ENCODE measurements at regions not wholly inside any gene's neighbourhood (a gene's known extent, or its start where the extent isn't known, plus 50 kb on each side); places are given as distances from the start of the nearest gene placed in this dataset.

- ChIA-PET POLR2A (no interaction called here), CTCF (no interaction called here), RAD21 (ENCODE audit: low non-redundant PET in 1 of 2, low total read pairs in 2 of 2, uncharacterized antibody in 2 of 2, unreplicated experiment in 2 of 2) (no interaction called here)
- H3K4me2 ChIP-seq (ENCODE audit: low read length), result no peak overlapping the region
- no peaks in the 10 kb centered on the region for H3K36me3 ChIP-seq (ENCODE audit: control insufficient read depth in 1 of 2, insufficient read depth in 2 of 2, low read length in 2 of 2)
- H3K4me3 ChIP-seq (replicated peaks in 1 of 2; ENCODE audit: low read depth in 1 of 2, low read length in 2 of 2), result no peak overlapping the region
- H3K27ac ChIP-seq (ENCODE audit: low read depth, low read length), result no peak overlapping the region
- H3K27me3 ChIP-seq (ENCODE audit: insufficient read depth, low read length), result peaks cover 58% of the 10 kb centered on the region
- H3K4me1 ChIP-seq (ENCODE audit: control insufficient read depth in 1 of 2, insufficient read depth in 2 of 2, low read length in 2 of 2), result no peaks in the 10 kb centered on the region
- ATAC-seq (no peak), DNase-seq (ENCODE audit: low read depth, low spot score) (no peak)
- no peaks in the 10 kb centered on the region for H3K9me3 ChIP-seq (ENCODE audit: control insufficient read depth in 1 of 2, insufficient read depth in 1 of 2, low read depth in 1 of 2, low read length in 2 of 2)
- no TSS peak for BruUV-seq (replicated peaks)
- 0 out of 2 replicates have a peak, but pooled peaks cover 5% of the 10 kb centered on the region for H4K20me1 ChIP-seq (ENCODE audit: insufficient read depth)
- no peak overlapping the region for H3K9ac ChIP-seq (ENCODE audit: low read length)
- no peak overlapping the region for H2AFZ ChIP-seq (ENCODE audit: low read depth, low read length, poor library complexity, severe bottlenecking)
- intact Hi-C loops (cut with micrococcal nuclease), result no loop called here
- TF ChIP-seq POLR2A (IDR thresholded peaks at IDR 0.05; ENCODE audit: borderline replicate concordance, extremely low read depth, insufficient read depth, insufficient read length) (no peak), EZH2 (IDR thresholded peaks at IDR 0.05) (no peak), POLR2AphosphoS5 (IDR thresholded peaks at IDR 0.05; ENCODE audit: low read depth, low read length) (no peak)
- no peaks in the 10 kb centered on the region for H3K9me2 ChIP-seq (ENCODE audit: insufficient read depth)
- no peaks in the 10 kb centered on the region for H3K79me2 ChIP-seq (ENCODE audit: insufficient read depth, low read length)
Observed at GRCh38 chr9:90073186-90073945, 468.6 kb downstream of the GADD45G start.

DNA sequence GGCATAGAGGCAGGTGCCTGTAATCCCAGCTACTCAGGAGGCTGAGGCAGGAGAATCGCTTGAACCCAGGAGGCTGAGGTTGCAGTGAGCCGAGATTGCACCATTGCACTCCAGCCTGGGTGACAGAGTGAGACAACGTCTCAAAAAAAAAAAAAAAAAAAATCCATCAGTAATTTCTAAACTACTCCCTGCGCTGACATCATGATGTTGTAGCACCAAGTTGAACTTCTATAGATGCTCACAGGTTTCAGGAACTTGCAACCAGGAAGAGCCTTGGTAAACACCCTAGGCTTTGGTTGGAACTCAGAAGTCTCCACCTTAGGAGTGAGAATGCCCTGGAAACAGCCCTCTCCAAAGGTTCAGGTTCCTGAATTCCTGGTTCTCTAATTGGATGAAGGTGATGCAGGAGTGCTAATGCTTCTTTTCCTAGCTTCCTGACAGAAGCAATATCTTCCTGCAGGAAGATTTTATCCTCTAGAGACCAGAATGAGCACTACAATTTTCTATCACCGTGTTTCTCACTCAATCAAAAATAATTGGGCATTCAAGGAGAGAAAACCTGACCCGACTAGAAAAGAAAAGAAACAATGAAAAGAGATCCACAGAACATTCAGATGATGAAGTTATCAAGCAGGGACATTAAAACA is 469.6 kb downstream of the GADD45G start:
- DNase-seq (ENCODE audit: low read depth, low spot score) (no peak), ATAC-seq (no peak)
- intact Hi-C loops (cut with micrococcal nuclease), result no loop called here
- BruUV-seq (replicated peaks), result no TSS peak
- Histone ChIP-seq H3K4me3 (replicated peaks in 1 of 2; ENCODE audit: low read depth in 1 of 2, low read length in 2 of 2) (no peak overlapping the region), H3K9me2 (ENCODE audit: insufficient read depth) (no peaks in the 10 kb centered on the region), H3K79me2 (ENCODE audit: insufficient read depth, low read length) (no peaks in the 10 kb centered on the region), H3K9ac (ENCODE audit: low read length) (no peak overlapping the region), H2AFZ (ENCODE audit: low read depth, low read length, poor library complexity, severe bottlenecking) (no peak overlapping the region), H3K4me2 (ENCODE audit: low read length) (no peak overlapping the region), H3K27ac (ENCODE audit: low read depth, low read length) (no peak overlapping the region), H4K20me1 (ENCODE audit: insufficient read depth) (0 out of 2 replicates have a peak, but pooled peaks cover 5% of the 10 kb centered on the region), H3K9me3 (ENCODE audit: control insufficient read depth in 1 of 2, insufficient read depth in 1 of 2, low read depth in 1 of 2, low read length in 2 of 2) (no peaks in the 10 kb centered on the region), H3K27me3 (ENCODE audit: insufficient read depth, low read length) (peaks cover 62% of the 10 kb centered on the region), H3K4me1 (ENCODE audit: control insufficient read depth in 1 of 2, insufficient read depth in 2 of 2, low read length in 2 of 2) (no peaks in the 10 kb centered on the region), H3K36me3 (ENCODE audit: control insufficient read depth in 1 of 2, insufficient read depth in 2 of 2, low read length in 2 of 2) (no peaks in the 10 kb centered on the region)
- CTCF ChIA-PET, result no interaction called here
- RAD21 ChIA-PET (ENCODE audit: low non-redundant PET in 1 of 2, low total read pairs in 2 of 2, uncharacterized antibody in 2 of 2, unreplicated experiment in 2 of 2), result no interaction called here
- POLR2A ChIA-PET, result no interaction called here
- TF ChIP-seq JUND (IDR thresholded peaks at IDR 0.05) (no peak), CEBPB (IDR thresholded peaks at IDR 0.05; ENCODE audit: low read depth) (no peak), TCF7L2 (IDR thresholded peaks at IDR 0.05; ENCODE audit: borderline replicate concordance, extremely low read depth, insufficient read depth, insufficient read length) (no peak), ELF1 (IDR thresholded peaks at IDR 0.05; ENCODE audit: borderline replicate concordance, low read depth) (no peak), ZNF274 (IDR thresholded peaks at IDR 0.05; ENCODE audit: low read depth, low read length) (no peak), POLR2AphosphoS5 (IDR thresholded peaks at IDR 0.05; ENCODE audit: low read depth, low read length) (no peak), RAD21 (IDR thresholded peaks at IDR 0.05; ENCODE audit: low read depth) (no peak), CBX3 (IDR thresholded peaks at IDR 0.05; ENCODE audit: low read depth) (no peak), ATF3 (IDR thresholded peaks at IDR 0.05) (no peak), EGR1 (IDR thresholded peaks at IDR 0.05; ENCODE audit: low read depth) (no peak), ZBTB33 (IDR thresholded peaks at IDR 0.05; ENCODE audit: extremely low read depth, insufficient replicate concordance, low read length) (no peak), SRF (IDR thresholded peaks at IDR 0.05; ENCODE audit: low read depth) (no peak)
- TF ChIP-seq, protein P1, sequence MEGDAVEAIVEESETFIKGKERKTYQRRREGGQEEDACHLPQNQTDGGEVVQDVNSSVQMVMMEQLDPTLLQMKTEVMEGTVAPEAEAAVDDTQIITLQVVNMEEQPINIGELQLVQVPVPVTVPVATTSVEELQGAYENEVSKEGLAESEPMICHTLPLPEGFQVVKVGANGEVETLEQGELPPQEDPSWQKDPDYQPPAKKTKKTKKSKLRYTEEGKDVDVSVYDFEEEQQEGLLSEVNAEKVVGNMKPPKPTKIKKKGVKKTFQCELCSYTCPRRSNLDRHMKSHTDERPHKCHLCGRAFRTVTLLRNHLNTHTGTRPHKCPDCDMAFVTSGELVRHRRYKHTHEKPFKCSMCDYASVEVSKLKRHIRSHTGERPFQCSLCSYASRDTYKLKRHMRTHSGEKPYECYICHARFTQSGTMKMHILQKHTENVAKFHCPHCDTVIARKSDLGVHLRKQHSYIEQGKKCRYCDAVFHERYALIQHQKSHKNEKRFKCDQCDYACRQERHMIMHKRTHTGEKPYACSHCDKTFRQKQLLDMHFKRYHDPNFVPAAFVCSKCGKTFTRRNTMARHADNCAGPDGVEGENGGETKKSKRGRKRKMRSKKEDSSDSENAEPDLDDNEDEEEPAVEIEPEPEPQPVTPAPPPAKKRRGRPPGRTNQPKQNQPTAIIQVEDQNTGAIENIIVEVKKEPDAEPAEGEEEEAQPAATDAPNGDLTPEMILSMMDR (IDR thresholded peaks at IDR 0.05 in 2 of 3, conservative IDR thresholded peaks at IDR 0.05 in 1 of 3; ENCODE audit: borderline replicate concordance in 1 of 3, insufficient read depth in 1 of 3, low read depth in 2 of 3, low read length in 2 of 3), result no peak
- TF ChIP-seq, protein P2, sequence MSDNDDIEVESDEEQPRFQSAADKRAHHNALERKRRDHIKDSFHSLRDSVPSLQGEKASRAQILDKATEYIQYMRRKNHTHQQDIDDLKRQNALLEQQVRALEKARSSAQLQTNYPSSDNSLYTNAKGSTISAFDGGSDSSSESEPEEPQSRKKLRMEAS (IDR thresholded peaks at IDR 0.05), result no peak
